SH-SY5Y (cell line): ENCODE measurements at regions not wholly inside any gene's neighbourhood (a gene's known extent, or its start where the extent isn't known, plus 50 kb on each side); places are given as distances from the start of the nearest gene placed in this dataset.

Source experiments
- GATA2 ChIP-seq: IDR thresholded peaks from 2 replicates; pipeline ENCODE4 v1.6.1; 2011; ENCODE audit warnings: mild to moderate bottlenecking, low read depth, low read length
- GATA3 ChIP-seq: IDR thresholded peaks from 2 replicates; pipeline ENCODE4 v1.6.1; 2011; ENCODE audit warnings: low read depth, mild to moderate bottlenecking, low read length, moderate library complexity

- no peak for TF ChIP-seq GATA3
- no peak for TF ChIP-seq GATA2
These were observed 312.6 kb upstream of the CITED2 start for GRCh38 chr6:139687055-139687454.
